ENCODE measurements at regions not wholly inside any gene's neighbourhood (a gene's known extent, or its start where the extent isn't known, plus 50 kb on each side); places are given as distances from the start of the nearest gene placed in this dataset.

DNA sequence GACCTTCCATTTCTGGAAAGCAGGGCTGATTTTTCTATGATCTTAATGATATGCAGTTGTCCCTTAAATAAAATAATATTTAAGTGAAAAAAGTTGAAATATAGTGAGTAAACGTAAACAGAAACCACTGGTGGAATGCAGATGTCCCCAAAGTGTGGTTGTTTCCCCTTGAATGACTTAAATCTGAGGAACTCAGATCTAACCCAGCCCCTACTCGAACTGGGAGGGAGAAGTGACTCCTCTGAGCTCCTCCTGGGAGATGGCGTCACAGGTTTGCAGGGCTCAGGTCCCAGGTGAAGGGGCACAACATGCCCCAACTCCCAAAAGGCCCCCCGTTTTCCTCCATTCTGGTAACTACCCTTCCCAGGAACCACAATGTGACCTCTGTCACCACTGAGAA, 142.8 kb downstream of the IRF8 start:
- no peak for DNase-seq

DNA sequence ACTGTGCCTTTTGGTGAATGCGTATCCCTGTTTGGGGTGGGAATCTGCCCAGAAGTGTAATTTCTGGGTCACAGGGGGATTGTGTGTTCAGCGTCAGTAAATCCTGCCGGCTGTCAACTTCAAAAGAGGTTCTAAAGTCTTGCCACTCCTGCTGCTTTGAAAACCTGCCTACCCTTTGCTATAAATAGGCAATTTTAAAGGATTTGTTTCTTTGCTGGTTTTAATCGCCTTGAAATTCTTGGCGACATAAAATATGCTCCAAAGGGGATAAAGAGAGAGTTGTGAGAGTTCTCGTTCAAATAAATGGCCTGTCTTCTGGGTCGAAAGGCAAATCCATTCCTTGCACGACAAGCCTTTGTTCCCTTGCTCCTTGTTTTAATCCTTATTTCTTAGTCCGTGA, 143.4 kb downstream of the IRF8 start:
- no peak for DNase-seq

DNA sequence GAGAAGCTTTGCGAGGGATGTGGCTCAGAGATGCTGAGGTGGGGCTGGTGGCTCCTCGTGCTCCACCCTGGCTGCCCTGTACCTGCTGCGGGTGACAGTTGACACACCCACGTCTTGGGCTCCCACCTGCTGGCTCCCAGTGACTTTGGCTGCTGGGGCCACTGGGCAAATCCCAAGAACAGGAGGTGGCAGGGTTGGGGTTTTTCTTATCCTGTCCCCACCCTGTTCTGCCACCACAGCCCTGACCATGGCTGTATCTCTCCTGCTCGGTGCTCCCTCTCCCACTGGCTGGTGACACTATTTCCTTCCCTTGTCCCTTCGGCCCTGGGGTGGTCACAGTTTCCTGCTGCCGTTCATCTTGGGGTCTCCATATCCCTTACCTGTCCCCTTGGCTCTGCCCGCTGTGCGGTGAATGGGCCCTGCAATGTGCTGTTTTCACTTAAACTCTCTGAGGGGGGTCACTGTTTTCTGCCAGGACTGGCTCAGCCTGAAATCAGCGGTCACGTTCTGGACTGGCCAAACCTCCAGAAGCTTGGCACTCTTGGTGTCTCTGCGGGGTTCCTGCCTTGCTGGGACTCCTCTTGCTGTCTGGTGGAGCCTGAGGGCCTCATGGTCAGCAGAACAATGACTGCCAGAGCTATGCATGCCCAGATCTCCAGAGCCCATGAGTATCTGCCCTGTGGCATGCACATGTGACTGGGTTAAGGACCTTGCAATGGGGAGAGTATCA, 144.2 kb downstream of the IRF8 start:
- no peak for DNase-seq

DNA sequence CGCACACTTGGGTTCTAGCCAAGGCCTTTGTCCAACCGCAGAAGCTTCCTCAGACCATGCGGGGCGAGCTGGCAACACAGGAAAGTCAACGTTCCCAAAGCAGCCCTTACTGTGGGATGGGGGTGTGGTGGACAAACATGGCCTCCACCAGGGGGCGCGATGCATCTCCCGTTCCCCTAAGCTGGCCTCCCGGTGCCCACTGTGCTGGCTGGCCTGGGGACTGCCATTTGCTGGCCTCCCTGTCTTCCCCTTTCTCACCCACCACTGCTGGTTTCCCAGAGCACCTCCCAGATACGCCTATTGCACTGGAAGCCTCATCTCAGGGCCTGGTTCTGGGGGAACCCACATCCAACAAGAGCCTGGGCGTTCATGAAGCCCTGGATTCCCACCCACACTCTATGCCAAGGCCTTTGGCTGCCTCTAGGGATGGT, 145.3 kb downstream of the IRF8 start:
- DNase-seq = peak; percentile 6 to 57

DNA sequence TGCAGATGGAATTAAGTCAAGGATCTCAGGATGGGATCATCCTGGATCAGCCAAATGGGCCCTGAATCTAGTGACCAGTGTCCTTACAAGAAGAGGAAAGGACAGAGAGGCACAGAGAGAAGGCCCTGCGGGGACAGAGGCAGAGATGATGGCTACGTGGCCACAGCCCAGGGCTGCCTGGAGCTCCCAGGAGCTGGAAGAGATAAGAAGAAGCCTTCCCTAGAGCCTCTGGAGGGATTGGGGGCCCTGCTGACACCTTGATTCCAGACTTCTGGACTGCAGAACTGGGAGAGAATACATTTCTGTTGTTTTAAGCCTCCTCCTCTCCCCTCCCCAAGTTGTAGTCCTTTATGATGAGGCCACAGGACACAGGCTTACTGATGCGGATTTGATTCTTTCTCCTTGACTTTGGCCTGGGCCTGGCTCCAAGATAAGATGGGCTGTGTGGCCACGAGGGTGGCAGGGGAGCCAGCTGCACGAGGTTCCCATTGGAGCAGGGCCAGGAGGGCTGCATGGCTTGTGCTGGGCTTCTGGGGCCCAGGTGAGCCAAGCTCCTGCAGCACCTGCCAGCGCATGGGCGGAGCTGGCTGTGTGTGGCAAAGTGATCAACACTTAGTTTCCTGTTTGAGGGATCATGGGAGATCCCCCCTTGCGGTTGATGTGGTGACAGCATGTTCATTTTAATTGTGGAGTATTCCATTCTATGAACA, 146.1 kb downstream of the IRF8 start:
- DNase-seq = no peak

DNA sequence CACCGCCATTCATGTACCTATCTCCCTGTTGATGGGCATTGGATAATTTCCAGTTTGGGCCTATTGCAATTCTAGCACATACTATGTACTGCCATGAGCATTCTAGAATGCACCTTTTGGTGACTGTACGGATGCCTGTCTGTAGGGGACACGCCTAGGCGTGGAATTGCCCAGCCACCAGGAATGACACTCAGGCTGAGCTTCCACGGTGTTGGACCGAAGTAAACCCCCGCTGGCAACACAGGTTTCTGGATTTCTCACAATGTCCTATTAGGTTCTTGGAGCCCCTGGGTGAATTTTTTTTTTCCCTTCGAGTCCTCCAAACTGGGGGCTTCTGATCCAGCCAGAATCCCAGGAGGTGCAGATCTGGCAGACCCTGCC, 146.6 kb downstream of the IRF8 start:
- DNase-seq = no peak

DNA sequence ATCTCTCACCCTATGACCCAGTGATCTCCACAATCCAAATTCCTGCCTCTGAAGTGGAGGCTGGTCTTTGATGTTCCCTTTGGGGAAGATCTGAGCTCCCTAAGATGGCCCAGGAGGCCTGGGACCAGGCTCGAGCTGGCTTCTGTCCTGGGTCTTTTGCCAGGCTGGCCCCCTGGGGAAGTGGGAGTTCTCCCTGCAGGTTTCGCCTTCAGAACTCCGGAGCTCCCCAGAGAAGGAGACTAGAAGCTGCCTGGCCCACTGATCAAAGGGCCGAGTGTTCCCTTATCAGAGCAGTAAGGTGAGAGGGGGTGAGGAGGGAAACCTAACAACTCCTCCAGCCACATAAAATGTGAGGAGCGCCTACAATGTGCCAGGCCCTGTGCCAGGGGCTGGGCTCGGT, 147.1 kb downstream of the IRF8 start:
- DNase-seq = no peak

DNA sequence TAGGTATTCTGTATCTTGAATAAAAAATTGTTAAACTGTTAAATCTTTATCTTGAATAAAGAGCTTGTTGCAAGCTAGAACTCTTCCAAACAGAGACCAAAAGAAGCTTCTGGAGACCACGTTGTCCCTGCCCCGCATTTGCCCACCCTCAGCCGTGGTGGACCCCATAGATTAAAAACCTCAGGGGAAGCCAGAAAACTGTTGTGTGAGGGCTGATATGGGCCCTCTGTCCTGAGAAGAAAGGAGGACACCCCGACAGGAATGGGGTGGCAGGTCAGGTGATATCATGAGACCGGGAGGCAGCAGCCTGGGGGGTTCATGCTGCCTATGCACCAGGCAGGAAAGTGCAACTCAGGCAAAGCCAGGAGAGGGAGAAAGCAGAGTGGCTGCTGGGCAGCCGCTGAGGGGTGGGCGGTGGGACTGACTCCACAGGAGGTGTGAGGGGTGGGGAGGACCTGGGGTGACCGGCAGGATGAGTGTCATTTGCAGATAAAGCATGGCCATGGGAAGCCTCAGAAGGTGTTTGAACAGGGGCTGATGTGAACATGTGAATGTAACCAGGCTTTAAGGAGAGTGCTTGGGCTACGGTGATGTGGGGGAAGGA, 147.8 kb downstream of the IRF8 start:
- DNase-seq = no peak

DNA sequence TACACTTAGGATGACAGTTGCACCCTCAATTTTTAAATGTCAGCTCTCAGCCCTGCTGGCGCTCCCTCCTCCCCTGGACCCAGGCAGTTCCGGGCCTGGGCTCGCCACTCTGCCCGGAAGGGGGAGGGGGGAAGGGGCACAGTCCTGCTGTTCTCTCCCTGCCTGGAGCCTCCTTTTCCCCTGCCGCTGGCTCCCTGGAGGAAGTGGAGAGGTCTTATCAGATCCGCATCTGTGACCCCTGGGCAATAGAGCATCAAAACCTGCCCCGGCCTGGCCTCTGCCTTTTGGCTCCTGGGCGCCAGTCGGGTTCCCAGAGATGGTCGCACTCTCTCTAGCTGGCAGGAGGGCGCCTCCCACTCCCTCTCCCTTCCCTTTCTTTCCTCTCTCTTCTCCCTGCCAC, 149.3 kb downstream of the IRF8 start:
- DNase-seq = no peak

DNA sequence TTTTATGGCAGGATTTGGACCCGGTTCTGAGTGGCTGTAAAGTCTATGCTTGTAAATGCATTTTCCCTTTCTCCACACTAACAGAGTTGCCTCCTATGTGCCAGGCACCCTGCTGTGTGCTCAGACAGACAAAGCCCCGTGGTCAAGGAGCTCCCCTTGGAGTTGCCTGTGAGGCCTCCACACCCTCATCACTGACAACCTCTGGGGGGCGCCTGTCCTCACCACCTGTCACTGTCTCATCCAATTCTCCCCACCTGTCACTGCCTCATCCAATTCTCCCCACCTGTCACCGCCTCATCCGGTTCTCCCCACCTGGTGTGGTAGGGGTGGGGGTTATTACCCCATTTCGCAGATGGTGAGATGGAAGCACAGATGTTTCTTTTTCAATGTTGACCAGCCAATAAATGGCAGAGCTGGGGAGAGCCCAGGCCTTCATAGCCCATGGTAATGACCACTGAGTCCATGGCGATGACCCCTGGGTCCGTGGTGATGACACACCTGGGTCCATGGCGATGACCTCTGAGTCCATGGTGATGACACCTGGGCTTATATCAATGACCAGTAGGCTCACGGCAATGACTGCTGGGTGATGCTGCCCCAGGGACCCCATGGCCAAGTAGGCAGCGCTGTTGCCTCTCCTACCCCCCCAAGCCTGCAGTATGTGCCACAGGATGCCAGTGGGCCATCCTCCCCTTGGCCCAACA, 150.1 kb downstream of the IRF8 start:
- no peak for DNase-seq

DNA sequence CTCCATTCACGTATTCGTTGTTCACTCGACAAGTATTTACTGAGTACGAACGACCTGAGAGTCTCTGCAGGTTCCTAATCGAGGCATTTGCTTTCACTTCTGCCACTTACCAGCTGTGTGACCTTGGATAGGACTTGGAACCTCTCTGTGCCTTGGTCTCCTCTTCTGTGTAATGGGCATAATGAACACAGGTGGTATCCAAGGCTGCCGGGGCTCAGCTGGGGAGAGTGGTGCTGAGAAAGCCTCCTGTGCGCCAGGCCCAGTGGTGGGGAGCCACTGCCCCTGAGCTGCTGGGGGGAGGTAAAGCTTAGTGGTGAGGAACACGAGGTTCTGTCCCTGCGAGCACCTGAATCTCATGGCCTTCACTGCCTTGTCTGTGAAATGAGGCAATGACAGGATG, 150.7 kb downstream of the IRF8 start:
- no peak for DNase-seq

DNA sequence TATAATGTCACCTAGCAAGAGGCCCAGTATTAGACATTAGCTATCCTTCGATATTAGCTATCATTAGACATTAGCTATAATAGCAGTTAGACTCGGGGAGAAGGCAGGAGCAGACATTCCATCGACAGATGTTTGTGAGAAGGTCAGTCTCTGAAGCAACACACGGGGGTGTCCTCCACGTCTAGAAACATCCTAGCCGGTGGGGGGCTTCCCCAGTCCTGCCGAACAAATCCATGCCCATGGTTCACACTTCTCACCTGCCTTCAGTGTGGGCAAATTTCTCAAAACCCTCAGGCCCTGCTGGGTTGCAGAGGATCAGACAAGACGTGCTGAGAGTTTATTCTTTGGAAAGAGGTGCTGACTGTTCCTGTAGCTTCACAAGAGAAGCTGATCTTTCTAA, 151.1 kb downstream of the IRF8 start:
- no peak for DNase-seq

DNA sequence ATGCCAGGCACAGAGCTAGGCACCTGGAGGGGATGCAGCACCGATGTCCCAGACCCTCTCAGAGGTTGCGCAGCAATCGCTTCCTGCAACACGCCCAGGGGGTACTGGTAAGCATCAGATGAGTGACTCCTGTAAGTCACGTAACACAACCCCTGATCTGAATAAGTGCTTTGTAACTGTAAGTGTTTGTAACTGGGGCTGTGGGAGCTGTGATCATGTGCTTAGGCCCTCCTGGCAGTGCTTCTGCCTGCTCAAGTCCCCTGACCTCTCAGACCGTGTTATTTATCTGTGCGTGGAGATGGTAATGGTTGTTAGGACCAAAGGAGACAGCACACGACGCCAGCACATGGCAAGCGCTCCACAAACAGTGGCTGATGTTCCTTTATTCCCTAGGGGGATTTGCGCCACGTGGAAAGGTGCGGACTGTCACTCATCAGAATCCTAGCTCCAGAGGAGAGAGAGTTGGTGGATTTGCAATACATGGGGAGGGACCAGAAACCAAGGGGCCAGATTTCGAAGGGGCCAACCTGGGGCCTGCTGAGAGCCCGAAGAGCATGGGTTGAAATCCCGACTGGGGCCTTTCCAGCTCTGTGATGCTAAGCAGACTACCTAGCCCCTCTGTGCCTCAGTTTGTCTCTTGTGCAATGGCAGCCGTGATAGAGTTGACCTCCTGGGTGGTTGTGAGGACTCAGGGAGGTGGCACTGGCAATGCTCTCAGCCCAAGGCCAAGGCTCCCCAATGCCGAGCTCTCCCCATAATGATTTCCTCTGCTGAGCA, 151.8 kb downstream of the IRF8 start:
- DNase-seq = no peak

DNA sequence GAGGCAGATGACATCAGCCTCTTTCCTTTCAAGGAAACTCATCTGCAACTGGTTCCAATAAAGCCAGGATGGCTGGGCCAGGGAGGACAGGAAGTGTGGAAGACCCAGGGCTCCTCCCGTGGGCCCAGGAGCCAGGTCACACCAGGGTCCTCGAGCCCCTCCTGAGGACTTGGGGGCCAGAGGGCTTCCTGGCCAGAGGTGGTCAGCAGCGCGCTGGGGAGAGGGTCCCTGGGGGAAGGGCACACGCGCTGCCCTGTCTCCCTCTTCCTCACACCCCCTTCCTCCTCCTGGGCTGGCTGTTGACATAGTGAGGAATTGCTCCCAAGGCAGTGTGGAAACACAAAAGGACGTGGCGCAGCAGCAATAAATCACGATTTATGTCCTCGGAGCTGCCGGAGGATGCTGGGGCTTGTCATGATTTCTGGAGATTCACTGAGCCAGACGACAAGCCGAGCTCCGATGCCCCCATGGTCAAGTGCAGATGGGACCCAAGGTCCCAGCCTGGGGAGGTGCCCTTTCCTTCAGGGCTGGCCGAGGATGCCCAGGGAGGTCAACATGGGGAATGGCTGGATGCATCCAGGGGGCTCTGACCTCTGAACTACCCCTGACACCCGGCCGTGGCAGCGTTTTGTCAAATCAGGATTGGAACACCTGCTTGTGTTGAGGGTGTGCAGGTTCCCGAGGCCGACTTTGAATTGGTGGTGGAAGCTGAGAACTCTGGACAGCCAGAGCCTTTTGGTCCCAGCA, 152.6 kb downstream of the IRF8 start:
- no peak for DNase-seq

DNA sequence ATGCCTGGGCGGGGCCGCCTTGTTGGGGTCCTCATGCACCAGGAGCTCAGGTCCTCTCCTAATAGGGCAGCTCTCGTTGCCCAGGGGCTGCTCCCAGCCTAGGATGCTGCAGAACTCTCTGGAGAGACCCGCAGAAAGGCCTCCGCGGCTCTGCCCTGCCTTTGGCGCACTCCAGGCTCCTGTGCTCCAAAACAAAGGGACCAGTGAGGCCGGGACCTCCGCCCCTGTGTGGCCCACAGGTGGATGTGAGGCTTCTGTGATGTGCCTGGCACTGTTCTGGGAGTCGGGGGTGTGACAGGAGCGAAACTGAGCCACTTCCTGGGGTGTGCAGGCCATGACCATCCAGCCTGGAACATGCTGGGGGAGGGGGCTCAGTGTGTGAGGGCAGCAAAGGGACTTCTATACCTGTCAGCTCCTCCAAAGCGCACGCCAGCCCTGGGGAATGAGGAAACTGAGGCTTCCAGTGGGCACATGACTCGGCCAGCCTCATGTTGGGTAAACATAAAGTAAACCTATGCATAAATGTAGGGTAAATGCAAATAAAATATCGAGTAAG, 153.2 kb downstream of the IRF8 start:
- DNase-seq = no peak

DNA sequence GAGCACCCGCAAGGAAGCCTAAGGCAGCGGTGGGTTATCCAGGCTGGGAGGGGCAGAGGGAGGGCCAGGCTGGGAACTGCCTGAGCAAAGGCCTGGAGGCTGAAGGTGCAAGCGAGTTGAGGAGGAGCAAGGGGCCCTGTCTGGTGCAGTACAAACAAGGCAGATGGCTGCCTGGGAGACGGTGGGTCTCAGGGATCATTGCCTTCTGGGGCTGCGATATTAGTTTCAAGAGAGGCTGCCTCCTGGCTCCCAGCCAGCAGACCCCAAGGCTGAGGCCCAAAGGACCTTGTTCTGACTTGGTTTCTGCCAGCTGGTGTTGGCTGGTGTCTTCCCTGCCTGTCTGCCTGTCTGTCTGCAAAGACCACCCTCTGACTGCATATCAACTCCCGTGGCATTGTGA, 154.0 kb downstream of the IRF8 start:
- DNase-seq = no peak

DNA sequence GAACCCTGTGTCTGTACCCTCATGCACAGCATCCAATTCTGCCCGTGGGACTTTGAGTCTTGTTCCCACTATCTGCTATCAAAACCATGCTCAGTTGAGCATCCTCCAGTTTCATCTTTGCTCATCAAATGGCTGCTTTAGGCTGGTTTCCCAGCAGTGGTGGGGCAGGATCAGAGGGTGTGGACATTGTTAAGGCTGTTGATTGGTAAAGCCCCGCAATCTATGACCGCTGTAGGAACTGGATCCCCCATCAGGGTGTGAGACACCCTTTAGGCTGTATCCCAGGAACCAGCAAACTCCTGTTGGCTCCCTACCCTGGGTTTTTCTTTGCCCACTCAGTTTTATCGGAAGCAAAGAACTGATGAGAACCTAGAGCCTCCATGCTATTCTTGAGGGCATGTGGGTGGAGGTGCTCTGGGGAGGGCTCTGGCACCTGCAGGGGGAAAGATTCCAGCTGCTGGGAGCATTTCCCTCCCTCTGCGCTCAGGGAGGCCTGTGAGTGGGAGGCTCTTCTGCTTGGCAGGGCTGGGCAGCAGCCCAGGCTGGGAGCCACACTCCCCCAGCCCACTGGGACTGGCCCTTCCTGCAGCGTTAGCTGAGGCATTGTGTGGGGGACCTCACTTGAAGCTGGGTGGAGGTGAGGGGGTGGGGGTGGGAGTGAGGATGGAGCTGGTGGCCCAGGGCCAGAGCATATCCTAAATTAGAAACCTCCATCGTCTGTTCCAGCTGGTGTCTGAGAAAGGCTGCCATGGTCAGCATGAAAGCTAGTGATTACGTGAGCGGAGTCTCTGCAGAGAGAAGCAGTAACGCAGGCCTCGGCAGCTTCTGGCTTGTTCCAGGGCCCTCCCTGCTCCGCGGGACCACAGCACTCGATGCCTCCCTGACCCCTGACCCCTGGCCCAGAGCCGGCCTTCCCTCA, 160.6 kb downstream of the IRF8 start:
- no peak for DNase-seq

DNA sequence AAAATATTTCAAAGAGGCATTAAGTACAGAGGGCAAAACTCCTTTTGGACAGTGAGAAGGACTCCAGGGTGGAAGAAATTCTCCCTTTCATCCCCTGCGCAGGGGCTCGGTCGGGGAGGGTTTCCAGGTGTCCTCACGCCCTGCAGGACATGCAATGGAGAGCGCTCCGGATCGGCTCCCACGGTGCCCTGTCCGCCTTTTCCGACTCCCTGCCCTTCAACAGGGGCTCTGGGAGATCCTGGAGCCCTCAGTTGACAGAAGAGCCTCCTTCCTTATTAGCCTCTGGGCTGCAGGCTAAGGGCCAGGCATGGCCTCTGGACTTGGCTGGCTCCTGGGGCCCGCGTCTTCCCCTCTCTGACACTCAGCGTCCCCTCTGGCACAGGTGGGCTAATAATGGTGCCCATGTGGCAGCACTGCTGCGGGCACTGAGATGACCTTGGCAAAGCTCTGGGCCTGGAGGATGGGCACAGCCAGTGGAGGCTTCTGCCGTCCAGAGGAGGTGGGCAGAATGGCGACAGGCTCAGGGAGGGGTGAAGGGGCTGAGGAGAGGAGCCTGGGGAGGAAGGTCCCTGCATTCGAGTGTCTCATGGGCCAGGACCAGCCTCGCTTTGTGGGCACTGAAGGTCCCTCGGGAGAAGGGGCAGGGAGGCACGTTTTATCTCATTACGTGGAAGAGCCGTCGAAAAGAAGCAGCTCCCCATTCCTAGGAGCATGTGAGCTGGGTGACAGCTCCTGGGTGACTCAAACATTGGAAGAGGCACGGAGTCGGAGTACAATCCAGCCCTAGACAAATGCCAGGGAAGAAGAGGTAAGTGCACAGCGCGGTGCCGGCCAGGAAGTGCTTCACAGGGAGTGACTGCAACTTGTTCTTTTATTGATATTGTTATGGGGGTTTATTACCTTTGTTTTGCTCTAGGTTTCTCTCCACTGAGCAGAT, 161.7 kb downstream of the IRF8 start:
- DNase-seq = no peak

DNA sequence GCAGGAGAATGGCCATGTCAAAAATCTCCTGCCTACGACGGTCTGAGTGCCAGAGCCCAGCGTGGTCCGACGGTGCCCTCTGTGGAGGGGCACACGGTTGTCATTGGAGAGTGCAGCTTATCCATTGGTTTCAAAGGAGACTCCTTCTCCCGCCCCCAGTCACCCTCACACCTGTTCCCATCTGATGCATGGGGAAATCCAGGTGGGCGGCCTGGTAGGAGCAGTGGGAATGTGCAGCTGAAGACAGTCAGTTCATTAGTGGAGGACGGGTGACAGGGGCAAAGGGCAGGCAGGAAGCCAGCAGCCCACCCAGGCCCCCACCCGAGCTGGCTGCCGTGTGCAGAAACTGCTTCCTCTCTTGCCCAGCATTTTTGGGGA, 162.3 kb downstream of the IRF8 start:
- no peak for DNase-seq

DNA sequence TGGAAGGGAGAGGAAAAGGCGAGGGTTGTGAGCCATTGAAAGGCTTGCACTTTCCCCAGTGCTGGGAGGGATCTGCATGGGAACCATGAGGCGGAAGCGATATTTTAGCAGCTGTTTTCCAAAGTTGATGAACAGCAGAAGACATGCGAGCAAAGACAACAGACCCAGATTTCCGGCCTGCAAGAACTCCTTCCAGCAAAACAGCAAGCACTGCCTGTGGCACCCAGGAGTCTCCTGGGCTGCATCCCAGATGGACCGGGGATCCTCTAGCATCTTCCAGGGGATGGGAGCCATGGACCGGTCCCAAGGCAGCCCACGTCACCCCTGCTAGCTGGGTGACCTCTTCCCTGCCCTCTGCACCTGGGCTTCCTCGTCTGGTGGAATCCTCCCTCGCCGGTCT, 162.8 kb downstream of the IRF8 start:
- DNase-seq = peak in 1 of 2 donors; percentile 2

Data from inflammatory macrophage treated with lipopolysaccharide for 1 hour (primary cell).